ENCODE measurements at regions not wholly inside any gene's neighbourhood (a gene's known extent, or its start where the extent isn't known, plus 50 kb on each side); places are given as distances from the start of the nearest gene placed in this dataset.

- no peak for TF ChIP-seq PATZ1 (CRISPR knock-in tag; IDR thresholded peaks at IDR 0.05; ENCODE audit: borderline replicate concordance)
- no peak for TF ChIP-seq CREB5 (CRISPR knock-in tag; IDR thresholded peaks at IDR 0.05; ENCODE audit: low read depth)
- no peak for TF ChIP-seq CSDC2 (CRISPR knock-in tag; IDR thresholded peaks at IDR 0.05)
Observed at GRCh38 chr4:66955784-66956183, 589.5 kb downstream of the CENPC start.
